T47D (cell line): ENCODE measurements at regions not wholly inside any gene's neighbourhood (a gene's known extent, or its start where the extent isn't known, plus 50 kb on each side); places are given as distances from the start of the nearest gene placed in this dataset.
"Not testable (repeated sequence)": the region's sequence is repeated elsewhere in the genome, so short reads cannot be mapped to it uniquely, and the experiment has no call there.

Experiments used
- DNase-seq, 2 experiments: peaks; one replicate each; pipeline versions ENCODE4 v3.0.0 to v3.0.0-alpha.2; 2011 to 2012; ENCODE audit warnings: low read depth in 1 of 2, low spot score in 1 of 2
- JUND ChIP-seq: IDR thresholded peaks from 2 replicates; pipeline ENCODE4 v1.6.1; 2012; ENCODE audit warnings: low read depth
- in situ Hi-C: cut with HindIII; loops from 2 replicates; pipeline ENCODE4 v1.10.0; 2016; ENCODE audit warnings: low sequenced_read_pairs, low pct_unique_long_range_greater_than_20kb

GRCh38 chr9:82890401-82890800 lies 172.5 kb downstream of the RASEF start:
- in situ Hi-C loops = no loop called here
- no peak for TF ChIP-seq JUND
- DNase-seq = no peak

- no peak for TF ChIP-seq JUND
- DNase-seq = no peak
- in situ Hi-C loops = no loop called here
Measured at GRCh38 chr9:82890865-82891264, 172.1 kb downstream of the RASEF start.

GRCh38 chr9:82891321-82891720 lies 171.6 kb downstream of the RASEF start:
- TF ChIP-seq JUND = no peak
- DNase-seq = no peak
- in situ Hi-C loops = no loop called here

- TF ChIP-seq JUND = no peak
- no peak for DNase-seq
- in situ Hi-C loops = no loop called here
Measured at GRCh38 chr9:82893549-82893948, 169.4 kb downstream of the RASEF start.

- in situ Hi-C loops = no loop called here
- no peak for TF ChIP-seq JUND
- no peak for DNase-seq
Measured at GRCh38 chr9:82894548-82894947, 168.4 kb downstream of the RASEF start.

- TF ChIP-seq JUND = no peak
- DNase-seq = no peak
- in situ Hi-C loops = no loop called here
Measured at GRCh38 chr9:82894961-82895821, 167.8 kb downstream of the RASEF start.

- DNase-seq = no peak
- in situ Hi-C loops = no loop called here
- TF ChIP-seq JUND = no peak
Measured at GRCh38 chr9:82895822-82896110, 167.2 kb downstream of the RASEF start.

GRCh38 chr9:82903503-82903902 lies 159.4 kb downstream of the RASEF start:
- no peak for TF ChIP-seq JUND
- in situ Hi-C loops = no loop called here
- DNase-seq = no peak

GRCh38 chr9:82911996-82912395 lies 150.9 kb downstream of the RASEF start:
- DNase-seq = no peak
- no peak for TF ChIP-seq JUND
- in situ Hi-C loops = no loop called here

- in situ Hi-C loops = no loop called here
- TF ChIP-seq JUND = no peak
- DNase-seq = peak in 1 of 2 experiments; percentile 34
Measured at GRCh38 chr9:82912645-82913044, 150.3 kb downstream of the RASEF start.

GRCh38 chr9:82916238-82916637 lies 146.7 kb downstream of the RASEF start:
- DNase-seq, in situ Hi-C loops: not testable (repeated sequence)

- no peak for TF ChIP-seq JUND
- no peak for DNase-seq
- in situ Hi-C loops = no loop called here
Measured at GRCh38 chr9:82920154-82920553, 142.8 kb downstream of the RASEF start.

GRCh38 chr9:82922686-82923085 lies 140.3 kb downstream of the RASEF start:
- TF ChIP-seq JUND = no peak
- no peak for DNase-seq
- in situ Hi-C loops = no loop called here
